PC-9 (cell line): ENCODE measurements at regions not wholly inside any gene's neighbourhood (a gene's known extent, or its start where the extent isn't known, plus 50 kb on each side); places are given as distances from the start of the nearest gene placed in this dataset.
"Not testable (repeated sequence)": the region's sequence is repeated elsewhere in the genome, so short reads cannot be mapped to it uniquely, and the experiment has no call there.

Source experiments
- BruUV-seq: library from RNA; stranded (reverse); fragments of 400-500 nt; replicated peaks from 2 replicates; lab custom pipeline; 2021; lab: Mats Ljungman, UMichigan
- CTCF ChIA-PET: fragments of 300-600 bp; sonication (Branson Sonifier 250); formaldehyde crosslinking; loops from one replicate; lab custom pipeline; 2022; ENCODE audit warnings: antibody characterized with exemption; lab: Charles Lee
- POLR2A ChIA-PET: fragments of 300-600 bp; sonication (Branson Sonifier 250); formaldehyde crosslinking; loops from one replicate; lab custom pipeline; 2022; ENCODE audit warnings: antibody characterized with exemption; ENCODE audit not compliant: unreplicated experiment; lab: Charles Lee
- DNase-seq, 2 experiments: peaks; one replicate each; pipeline versions ENCODE4 v3.0.0 to v3.0.0-alpha.2; 2015 to 2022; ENCODE audit warnings: mixed read lengths in 1 of 2
- H2AFZ ChIP-seq: fragments of 200-600 bp; sonication (generic); 2 replicates; pipeline ENCODE4 v1.8.1; 2017; ENCODE audit warnings: antibody characterized with exemption
- H3F3A ChIP-seq: fragments of 200-600 bp; sonication (generic); 2 replicates; pipeline ENCODE4 v1.8.1; 2017; ENCODE audit warnings: antibody characterized with exemption, mild to moderate bottlenecking, low read depth; ENCODE audit not compliant: insufficient read depth
- H3K27ac ChIP-seq: fragments of 200-600 bp; sonication (generic); 2 replicates; pipeline ENCODE4 v1.6.1; 2016; ENCODE audit warnings: mixed run types
- H3K27me3 ChIP-seq: fragments of 200-600 bp; sonication (generic); 2 replicates; pipeline ENCODE4 v1.6.1; 2016; ENCODE audit warnings: low read depth, mixed run types; ENCODE audit not compliant: insufficient read depth
- H3K36me3 ChIP-seq: fragments of 200-600 bp; sonication (generic); 2 replicates; pipeline ENCODE4 v1.6.1; 2016; ENCODE audit warnings: low read depth, mixed run types
- H3K4me1 ChIP-seq: fragments of 200-600 bp; sonication (generic); replicated peaks from 2 replicates; pipeline ENCODE4 v1.6.1; 2016; ENCODE audit warnings: mixed run types; ENCODE audit not compliant: insufficient read depth
- H3K4me2 ChIP-seq: fragments of 200-600 bp; sonication (generic); 2 replicates; pipeline ENCODE4 v1.6.1; 2017; ENCODE audit warnings: mixed run types
- H3K4me3 ChIP-seq: fragments of 200-600 bp; sonication (generic); 2 replicates; pipeline ENCODE4 v1.6.1; 2016; ENCODE audit warnings: mixed run types
- H3K79me2 ChIP-seq: fragments of 200-600 bp; sonication (generic); 2 replicates; pipeline ENCODE4 v1.6.1; 2017; ENCODE audit warnings: low read depth, mixed run types
- H3K9me2 ChIP-seq: fragments of 200-600 bp; sonication (generic); 2 replicates; pipeline ENCODE4 v1.8.1; 2017; ENCODE audit warnings: mild to moderate bottlenecking; ENCODE audit not compliant: insufficient read depth
- H3K9me3 ChIP-seq: fragments of 200-600 bp; sonication (generic); 2 replicates; pipeline ENCODE4 v1.8.1; 2016; ENCODE audit warnings: low read depth; ENCODE audit not compliant: insufficient read depth
- H4K20me1 ChIP-seq: fragments of 200-600 bp; sonication (generic); 2 replicates; pipeline ENCODE4 v1.8.1; 2017; ENCODE audit not compliant: insufficient read depth
- CTCF ChIP-seq: fragments of 200-600 bp; sonication (generic); conservative IDR thresholded peaks from 2 replicates; pipeline ENCODE4 v1.6.1; 2017; ENCODE audit warnings: mixed run types, antibody characterized with exemption, mild to moderate bottlenecking, moderate library complexity
- EZH2 ChIP-seq: fragments of 200-600 bp; sonication (generic); IDR thresholded peaks from 2 replicates; pipeline ENCODE4 v1.8.0; 2017; ENCODE audit warnings: antibody characterized with exemption, low read depth
- intact Hi-C: fragments of 100-400 bp; cut with micrococcal nuclease; formaldehyde crosslinking; loops from one replicate; pipeline ENCODE4 v1.10.0; 2022; ENCODE audit not compliant: unreplicated experiment

GRCh38 chr22:48911067-48911466 lies 916.6 kb downstream of the BRD1 start:
- H3K36me3 ChIP-seq, H3K4me2 ChIP-seq, POLR2A ChIA-PET, H3K27ac ChIP-seq, H3K4me3 ChIP-seq, CTCF ChIA-PET, H3K79me2 ChIP-seq, H4K20me1 ChIP-seq, BruUV-seq, H3K9me3 ChIP-seq, H3F3A ChIP-seq, H3K4me1 ChIP-seq, H2AFZ ChIP-seq, DNase-seq, intact Hi-C loops, H3K9me2 ChIP-seq: not testable (repeated sequence)
- peaks cover 73% of the 10 kb centered on the region for H3K27me3 ChIP-seq

- ChIA-PET POLR2A (no interaction called here), CTCF (no interaction called here)
- no peaks in the 10 kb centered on the region for H3F3A ChIP-seq
- no peak overlapping the region for H3K4me3 ChIP-seq
- H3K79me2 ChIP-seq = no peaks in the 10 kb centered on the region
- BruUV-seq = no TSS peak
- H3K36me3 ChIP-seq = no peaks in the 10 kb centered on the region
- H3K9me3 ChIP-seq = no peaks in the 10 kb centered on the region
- H3K4me1 ChIP-seq = no peaks in the 10 kb centered on the region
- no peaks in the 10 kb centered on the region for H3K9me2 ChIP-seq
- intact Hi-C loops = no loop called here
- DNase-seq = no peak
- H3K27ac ChIP-seq = no peak overlapping the region
- no peak overlapping the region for H2AFZ ChIP-seq
- H4K20me1 ChIP-seq = no peaks in the 10 kb centered on the region; the same call in 1 of the 2 replicates
- H3K27me3 ChIP-seq = peaks cover 73% of the 10 kb centered on the region
- TF ChIP-seq CTCF = no peak
- no peak for TF ChIP-seq EZH2
- H3K4me2 ChIP-seq = no peak overlapping the region
Measured at GRCh38 chr22:48908547-48908946, 919.1 kb downstream of the BRD1 start.

- Histone ChIP-seq H3K27me3 (peaks cover 77% of the 10 kb centered on the region), H3K4me2 (no peak overlapping the region), H3K4me1 (no peaks in the 10 kb centered on the region), H4K20me1 (no peaks in the 10 kb centered on the region; the same call in 1 of the 2 replicates), H3K36me3 (no peaks in the 10 kb centered on the region), H3K79me2 (no peaks in the 10 kb centered on the region), H3K9me3 (no peaks in the 10 kb centered on the region), H3F3A (no peaks in the 10 kb centered on the region), H2AFZ (no peak overlapping the region), H3K4me3 (no peak overlapping the region), H3K27ac (no peak overlapping the region), H3K9me2 (no peaks in the 10 kb centered on the region)
- BruUV-seq = no TSS peak
- TF ChIP-seq CTCF = no peak
- no peak for TF ChIP-seq EZH2
- intact Hi-C loops = no loop called here
- CTCF ChIA-PET = no interaction called here
- POLR2A ChIA-PET = no interaction called here
- no peak for DNase-seq
Measured at GRCh38 chr22:48907591-48907990, 920.1 kb downstream of the BRD1 start.

- Histone ChIP-seq H3K9me3 (no peaks in the 10 kb centered on the region), H2AFZ (no peak overlapping the region), H3F3A (no peaks in the 10 kb centered on the region), H3K4me1 (no peaks in the 10 kb centered on the region), H3K4me2 (no peak overlapping the region), H3K27me3 (peaks cover 90% of the 10 kb centered on the region), H4K20me1 (no peaks in the 10 kb centered on the region; the same call in 1 of the 2 replicates), H3K36me3 (no peaks in the 10 kb centered on the region), H3K27ac (no peak overlapping the region), H3K9me2 (no peaks in the 10 kb centered on the region), H3K4me3 (no peak overlapping the region), H3K79me2 (no peaks in the 10 kb centered on the region)
- no peak for TF ChIP-seq CTCF
- POLR2A ChIA-PET = no interaction called here
- intact Hi-C loops = no loop called here
- no TSS peak for BruUV-seq
- no peak for DNase-seq
- CTCF ChIA-PET = no interaction called here
Measured at GRCh38 chr22:48906216-48906835, 921.3 kb downstream of the BRD1 start.
